GM12892 (cell line): ENCODE measurements at regions not wholly inside any gene's neighbourhood (a gene's known extent, or its start where the extent isn't known, plus 50 kb on each side); places are given as distances from the start of the nearest gene placed in this dataset.

ENCODE experiments used
- POLR2AphosphoS5 ChIP-seq: IDR thresholded peaks from 2 replicates; pipeline ENCODE4 v1.6.1; 2011; ENCODE audit warnings: low read depth, low read length, control low read depth
- TAF1 ChIP-seq: IDR thresholded peaks from 2 replicates; pipeline ENCODE4 v1.6.1; 2011; ENCODE audit warnings: low read depth, mild to moderate bottlenecking, control low read depth, low read length, borderline replicate concordance

- TF ChIP-seq POLR2AphosphoS5 (no peak), TAF1 (no peak)
These were observed 456.1 kb downstream of the FGF13 start for GRCh38 chrX:138255373-138255772.
